ENCODE measurements at regions not wholly inside any gene's neighbourhood (a gene's known extent, or its start where the extent isn't known, plus 50 kb on each side); places are given as distances from the start of the nearest gene placed in this dataset.

DNA sequence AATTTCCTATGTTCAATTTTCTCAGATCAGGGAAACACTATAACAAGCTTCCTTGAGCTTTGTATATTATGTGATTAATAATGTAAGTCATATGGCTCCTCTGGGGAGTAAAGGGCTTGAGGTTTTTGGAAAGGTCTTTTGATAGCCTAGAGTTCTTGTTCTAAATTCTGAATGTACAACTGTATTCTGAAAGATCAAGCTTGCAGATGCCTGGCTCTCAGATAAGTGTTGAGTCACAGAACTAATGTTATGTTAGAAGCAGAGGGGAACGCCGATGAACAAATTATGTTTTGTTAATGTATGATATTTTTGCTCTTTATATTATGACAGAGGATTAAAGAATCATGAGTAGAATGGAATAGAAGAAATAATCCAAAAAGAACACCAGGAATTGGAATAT, 170.1 kb downstream of the RPRM start:
- ATAC-seq (no peak), DNase-seq (ENCODE audit: low read depth, low spot score) (no peak)
- CTCF ChIA-PET = no interaction called here
- no peak overlapping the region for H3K4me2 ChIP-seq (ENCODE audit: low read length)
- no TSS peak for BruUV-seq (replicated peaks)
- H3K4me3 ChIP-seq (replicated peaks in 1 of 2; ENCODE audit: low read depth in 1 of 2, low read length in 2 of 2) = no peak overlapping the region
- RAD21 ChIA-PET (ENCODE audit: low non-redundant PET in 1 of 2, low total read pairs in 2 of 2, uncharacterized antibody in 2 of 2, unreplicated experiment in 2 of 2) = no interaction called here
- TF ChIP-seq, protein P1, sequence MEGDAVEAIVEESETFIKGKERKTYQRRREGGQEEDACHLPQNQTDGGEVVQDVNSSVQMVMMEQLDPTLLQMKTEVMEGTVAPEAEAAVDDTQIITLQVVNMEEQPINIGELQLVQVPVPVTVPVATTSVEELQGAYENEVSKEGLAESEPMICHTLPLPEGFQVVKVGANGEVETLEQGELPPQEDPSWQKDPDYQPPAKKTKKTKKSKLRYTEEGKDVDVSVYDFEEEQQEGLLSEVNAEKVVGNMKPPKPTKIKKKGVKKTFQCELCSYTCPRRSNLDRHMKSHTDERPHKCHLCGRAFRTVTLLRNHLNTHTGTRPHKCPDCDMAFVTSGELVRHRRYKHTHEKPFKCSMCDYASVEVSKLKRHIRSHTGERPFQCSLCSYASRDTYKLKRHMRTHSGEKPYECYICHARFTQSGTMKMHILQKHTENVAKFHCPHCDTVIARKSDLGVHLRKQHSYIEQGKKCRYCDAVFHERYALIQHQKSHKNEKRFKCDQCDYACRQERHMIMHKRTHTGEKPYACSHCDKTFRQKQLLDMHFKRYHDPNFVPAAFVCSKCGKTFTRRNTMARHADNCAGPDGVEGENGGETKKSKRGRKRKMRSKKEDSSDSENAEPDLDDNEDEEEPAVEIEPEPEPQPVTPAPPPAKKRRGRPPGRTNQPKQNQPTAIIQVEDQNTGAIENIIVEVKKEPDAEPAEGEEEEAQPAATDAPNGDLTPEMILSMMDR (IDR thresholded peaks at IDR 0.05 in 2 of 3, conservative IDR thresholded peaks at IDR 0.05 in 1 of 3; ENCODE audit: borderline replicate concordance in 1 of 3, insufficient read depth in 1 of 3, low read depth in 2 of 3, low read length in 2 of 3) = no peak
- TF ChIP-seq EGR1 (IDR thresholded peaks at IDR 0.05; ENCODE audit: low read depth) = no peak
- TF ChIP-seq, protein P2, sequence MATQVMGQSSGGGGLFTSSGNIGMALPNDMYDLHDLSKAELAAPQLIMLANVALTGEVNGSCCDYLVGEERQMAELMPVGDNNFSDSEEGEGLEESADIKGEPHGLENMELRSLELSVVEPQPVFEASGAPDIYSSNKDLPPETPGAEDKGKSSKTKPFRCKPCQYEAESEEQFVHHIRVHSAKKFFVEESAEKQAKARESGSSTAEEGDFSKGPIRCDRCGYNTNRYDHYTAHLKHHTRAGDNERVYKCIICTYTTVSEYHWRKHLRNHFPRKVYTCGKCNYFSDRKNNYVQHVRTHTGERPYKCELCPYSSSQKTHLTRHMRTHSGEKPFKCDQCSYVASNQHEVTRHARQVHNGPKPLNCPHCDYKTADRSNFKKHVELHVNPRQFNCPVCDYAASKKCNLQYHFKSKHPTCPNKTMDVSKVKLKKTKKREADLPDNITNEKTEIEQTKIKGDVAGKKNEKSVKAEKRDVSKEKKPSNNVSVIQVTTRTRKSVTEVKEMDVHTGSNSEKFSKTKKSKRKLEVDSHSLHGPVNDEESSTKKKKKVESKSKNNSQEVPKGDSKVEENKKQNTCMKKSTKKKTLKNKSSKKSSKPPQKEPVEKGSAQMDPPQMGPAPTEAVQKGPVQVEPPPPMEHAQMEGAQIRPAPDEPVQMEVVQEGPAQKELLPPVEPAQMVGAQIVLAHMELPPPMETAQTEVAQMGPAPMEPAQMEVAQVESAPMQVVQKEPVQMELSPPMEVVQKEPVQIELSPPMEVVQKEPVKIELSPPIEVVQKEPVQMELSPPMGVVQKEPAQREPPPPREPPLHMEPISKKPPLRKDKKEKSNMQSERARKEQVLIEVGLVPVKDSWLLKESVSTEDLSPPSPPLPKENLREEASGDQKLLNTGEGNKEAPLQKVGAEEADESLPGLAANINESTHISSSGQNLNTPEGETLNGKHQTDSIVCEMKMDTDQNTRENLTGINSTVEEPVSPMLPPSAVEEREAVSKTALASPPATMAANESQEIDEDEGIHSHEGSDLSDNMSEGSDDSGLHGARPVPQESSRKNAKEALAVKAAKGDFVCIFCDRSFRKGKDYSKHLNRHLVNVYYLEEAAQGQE (IDR thresholded peaks at IDR 0.05; ENCODE audit: low read depth) = no peak
- TF ChIP-seq POLR2A (IDR thresholded peaks at IDR 0.05; ENCODE audit: borderline replicate concordance, extremely low read depth, insufficient read depth, insufficient read length) = no peak
- no peak for TF ChIP-seq FOSL1 (IDR thresholded peaks at IDR 0.05; ENCODE audit: low read depth)
- no peak for TF ChIP-seq ZFX (IDR thresholded peaks at IDR 0.05)
- TF ChIP-seq TCF7L2 (IDR thresholded peaks at IDR 0.05; ENCODE audit: borderline replicate concordance, extremely low read depth, insufficient read depth, insufficient read length) = no peak
- TF ChIP-seq, protein P3, sequence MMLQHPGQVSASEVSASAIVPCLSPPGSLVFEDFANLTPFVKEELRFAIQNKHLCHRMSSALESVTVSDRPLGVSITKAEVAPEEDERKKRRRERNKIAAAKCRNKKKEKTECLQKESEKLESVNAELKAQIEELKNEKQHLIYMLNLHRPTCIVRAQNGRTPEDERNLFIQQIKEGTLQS (IDR thresholded peaks at IDR 0.05) = no peak
- TF ChIP-seq SP1 (IDR thresholded peaks at IDR 0.05; ENCODE audit: low read depth) = no peak
- TF ChIP-seq SIN3A (IDR thresholded peaks at IDR 0.05; ENCODE audit: low read depth) = no peak
- TF ChIP-seq RAD21 (IDR thresholded peaks at IDR 0.05; ENCODE audit: low read depth) = no peak
- TF ChIP-seq, protein P4, sequence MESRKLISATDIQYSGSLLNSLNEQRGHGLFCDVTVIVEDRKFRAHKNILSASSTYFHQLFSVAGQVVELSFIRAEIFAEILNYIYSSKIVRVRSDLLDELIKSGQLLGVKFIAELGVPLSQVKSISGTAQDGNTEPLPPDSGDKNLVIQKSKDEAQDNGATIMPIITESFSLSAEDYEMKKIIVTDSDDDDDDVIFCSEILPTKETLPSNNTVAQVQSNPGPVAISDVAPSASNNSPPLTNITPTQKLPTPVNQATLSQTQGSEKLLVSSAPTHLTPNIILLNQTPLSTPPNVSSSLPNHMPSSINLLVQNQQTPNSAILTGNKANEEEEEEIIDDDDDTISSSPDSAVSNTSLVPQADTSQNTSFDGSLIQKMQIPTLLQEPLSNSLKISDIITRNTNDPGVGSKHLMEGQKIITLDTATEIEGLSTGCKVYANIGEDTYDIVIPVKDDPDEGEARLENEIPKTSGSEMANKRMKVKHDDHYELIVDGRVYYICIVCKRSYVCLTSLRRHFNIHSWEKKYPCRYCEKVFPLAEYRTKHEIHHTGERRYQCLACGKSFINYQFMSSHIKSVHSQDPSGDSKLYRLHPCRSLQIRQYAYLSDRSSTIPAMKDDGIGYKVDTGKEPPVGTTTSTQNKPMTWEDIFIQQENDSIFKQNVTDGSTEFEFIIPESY (IDR thresholded peaks at IDR 0.05; ENCODE audit: extremely low read depth, insufficient replicate concordance, low read length) = no peak
- TF ChIP-seq JUND (IDR thresholded peaks at IDR 0.05) = no peak
- TF ChIP-seq YY1 (IDR thresholded peaks at IDR 0.05; ENCODE audit: extremely low read depth, insufficient replicate concordance, low read depth, low read length) = no peak
- TF ChIP-seq CEBPB (IDR thresholded peaks at IDR 0.05; ENCODE audit: low read depth) = no peak
- TF ChIP-seq SRF (IDR thresholded peaks at IDR 0.05; ENCODE audit: low read depth) = no peak
- TF ChIP-seq ELF1 (IDR thresholded peaks at IDR 0.05; ENCODE audit: borderline replicate concordance, low read depth) = no peak
- no peak overlapping the region for H3K27ac ChIP-seq (ENCODE audit: low read depth, low read length)
- H3K27me3 ChIP-seq (ENCODE audit: insufficient read depth, low read length) = no peaks in the 10 kb centered on the region
- no peak overlapping the region for H3K9ac ChIP-seq (ENCODE audit: low read length)
- no peaks in the 10 kb centered on the region for H4K20me1 ChIP-seq (ENCODE audit: insufficient read depth)
- no peaks in the 10 kb centered on the region for H3K9me3 ChIP-seq (ENCODE audit: control insufficient read depth in 1 of 2, insufficient read depth in 1 of 2, low read depth in 1 of 2, low read length in 2 of 2)
- H3K79me2 ChIP-seq (ENCODE audit: insufficient read depth, low read length) = no peaks in the 10 kb centered on the region
- no peaks in the 10 kb centered on the region; the same call in 1 of the 2 replicates for H3K9me2 ChIP-seq (ENCODE audit: insufficient read depth)
- intact Hi-C loops (cut with micrococcal nuclease) = no loop called here
- H3K36me3 ChIP-seq (ENCODE audit: control insufficient read depth in 1 of 2, insufficient read depth in 2 of 2, low read length in 2 of 2) = no peaks in the 10 kb centered on the region
- H2AFZ ChIP-seq (ENCODE audit: low read depth, low read length, poor library complexity, severe bottlenecking) = no peak overlapping the region
- H3K4me1 ChIP-seq (ENCODE audit: control insufficient read depth in 1 of 2, insufficient read depth in 2 of 2, low read length in 2 of 2) = no peaks in the 10 kb centered on the region
- POLR2A ChIA-PET = no interaction called here

Measured in HCT116 (cell line).